Esophagus mucosa (tissue), 1 donor: ENCODE measurements at regions not wholly inside any gene's neighbourhood (a gene's known extent, or its start where the extent isn't known, plus 50 kb on each side); places are given as distances from the start of the nearest gene placed in this dataset.

Source experiments
- ATAC-seq: fragments of 200-7000 bp; cut with Tn5 transposase; one replicate; pipeline ENCODE4 v1.9.1; 2020
- donor health status: DM: yes; HTN: yes; CAD: no.

GRCh38 chr5:66498791-66499207 is 97.4 kb upstream of the MAST4 start:
- ATAC-seq, result peak; percentile 100

- ATAC-seq, result no peak
These were observed 92.9 kb upstream of the MAST4 start for GRCh38 chr5:66503203-66503789.

- ATAC-seq, result no peak
These were observed 89.1 kb upstream of the MAST4 start for GRCh38 chr5:66507106-66507505.

GRCh38 chr5:66511491-66511890 is 84.7 kb upstream of the MAST4 start:
- ATAC-seq, result no peak

- no peak for ATAC-seq
These were observed 83.1 kb upstream of the MAST4 start for GRCh38 chr5:66513130-66513529.

- ATAC-seq, result no peak
These were observed 81.0 kb upstream of the MAST4 start for GRCh38 chr5:66515209-66515608.

- ATAC-seq, result no peak
These were observed 79.6 kb upstream of the MAST4 start for GRCh38 chr5:66516550-66516949.

- no peak for ATAC-seq
These were observed 78.8 kb upstream of the MAST4 start for GRCh38 chr5:66517351-66517750.

- ATAC-seq, result no peak
These were observed 78.1 kb upstream of the MAST4 start for GRCh38 chr5:66518052-66518451.

- ATAC-seq, result no peak
These were observed 77.4 kb upstream of the MAST4 start for GRCh38 chr5:66518753-66519152.

- peak; percentile 60 for ATAC-seq
These were observed 76.6 kb upstream of the MAST4 start for GRCh38 chr5:66519626-66520025.

GRCh38 chr5:66520854-66521253 is 75.3 kb upstream of the MAST4 start:
- ATAC-seq, result no peak

- no peak for ATAC-seq
These were observed 68.6 kb upstream of the MAST4 start for GRCh38 chr5:66527478-66528035.

- ATAC-seq, result no peak
These were observed 67.0 kb upstream of the MAST4 start for GRCh38 chr5:66529182-66529581.

GRCh38 chr5:66529704-66530103 is 66.5 kb upstream of the MAST4 start:
- ATAC-seq, result no peak

GRCh38 chr5:66538126-66538525 is 58.1 kb upstream of the MAST4 start:
- no peak for ATAC-seq

- no peak for ATAC-seq
These were observed 57.7 kb upstream of the MAST4 start for GRCh38 chr5:66538531-66538930.

- ATAC-seq, result peak; percentile 83
These were observed 56.1 kb upstream of the MAST4 start for GRCh38 chr5:66540078-66540477.

GRCh38 chr5:66542711-66543110 is 53.5 kb upstream of the MAST4 start:
- no peak for ATAC-seq
